PC-9 (cell line): ENCODE measurements at regions not wholly inside any gene's neighbourhood (a gene's known extent, or its start where the extent isn't known, plus 50 kb on each side); places are given as distances from the start of the nearest gene placed in this dataset.

Source experiments
- BruUV-seq: library from RNA; stranded (reverse); fragments of 400-500 nt; replicated peaks from 2 replicates; lab custom pipeline; 2021; lab: Mats Ljungman, UMichigan
- CTCF ChIA-PET: fragments of 300-600 bp; sonication (Branson Sonifier 250); formaldehyde crosslinking; loops from one replicate; lab custom pipeline; 2022; ENCODE audit warnings: antibody characterized with exemption; lab: Charles Lee
- POLR2A ChIA-PET: fragments of 300-600 bp; sonication (Branson Sonifier 250); formaldehyde crosslinking; loops from one replicate; lab custom pipeline; 2022; ENCODE audit warnings: antibody characterized with exemption; ENCODE audit not compliant: unreplicated experiment; lab: Charles Lee
- DNase-seq, 2 experiments: peaks; one replicate each; pipeline versions ENCODE4 v3.0.0 to v3.0.0-alpha.2; 2015 to 2022; ENCODE audit warnings: mixed read lengths in 1 of 2
- H2AFZ ChIP-seq: fragments of 200-600 bp; sonication (generic); 2 replicates; pipeline ENCODE4 v1.8.1; 2017; ENCODE audit warnings: antibody characterized with exemption
- H3F3A ChIP-seq: fragments of 200-600 bp; sonication (generic); 2 replicates; pipeline ENCODE4 v1.8.1; 2017; ENCODE audit warnings: antibody characterized with exemption, mild to moderate bottlenecking, low read depth; ENCODE audit not compliant: insufficient read depth
- H3K27ac ChIP-seq: fragments of 200-600 bp; sonication (generic); 2 replicates; pipeline ENCODE4 v1.6.1; 2016; ENCODE audit warnings: mixed run types
- H3K27me3 ChIP-seq: fragments of 200-600 bp; sonication (generic); 2 replicates; pipeline ENCODE4 v1.6.1; 2016; ENCODE audit warnings: low read depth, mixed run types; ENCODE audit not compliant: insufficient read depth
- H3K36me3 ChIP-seq: fragments of 200-600 bp; sonication (generic); 2 replicates; pipeline ENCODE4 v1.6.1; 2016; ENCODE audit warnings: low read depth, mixed run types
- H3K4me1 ChIP-seq: fragments of 200-600 bp; sonication (generic); replicated peaks from 2 replicates; pipeline ENCODE4 v1.6.1; 2016; ENCODE audit warnings: mixed run types; ENCODE audit not compliant: insufficient read depth
- H3K4me2 ChIP-seq: fragments of 200-600 bp; sonication (generic); 2 replicates; pipeline ENCODE4 v1.6.1; 2017; ENCODE audit warnings: mixed run types
- H3K4me3 ChIP-seq: fragments of 200-600 bp; sonication (generic); 2 replicates; pipeline ENCODE4 v1.6.1; 2016; ENCODE audit warnings: mixed run types
- H3K79me2 ChIP-seq: fragments of 200-600 bp; sonication (generic); 2 replicates; pipeline ENCODE4 v1.6.1; 2017; ENCODE audit warnings: low read depth, mixed run types
- H3K9me2 ChIP-seq: fragments of 200-600 bp; sonication (generic); 2 replicates; pipeline ENCODE4 v1.8.1; 2017; ENCODE audit warnings: mild to moderate bottlenecking; ENCODE audit not compliant: insufficient read depth
- H3K9me3 ChIP-seq: fragments of 200-600 bp; sonication (generic); 2 replicates; pipeline ENCODE4 v1.8.1; 2016; ENCODE audit warnings: low read depth; ENCODE audit not compliant: insufficient read depth
- H4K20me1 ChIP-seq: fragments of 200-600 bp; sonication (generic); 2 replicates; pipeline ENCODE4 v1.8.1; 2017; ENCODE audit not compliant: insufficient read depth
- CTCF ChIP-seq: fragments of 200-600 bp; sonication (generic); conservative IDR thresholded peaks from 2 replicates; pipeline ENCODE4 v1.6.1; 2017; ENCODE audit warnings: mixed run types, antibody characterized with exemption, mild to moderate bottlenecking, moderate library complexity
- EZH2 ChIP-seq: fragments of 200-600 bp; sonication (generic); IDR thresholded peaks from 2 replicates; pipeline ENCODE4 v1.8.0; 2017; ENCODE audit warnings: antibody characterized with exemption, low read depth
- intact Hi-C: fragments of 100-400 bp; cut with micrococcal nuclease; formaldehyde crosslinking; loops from one replicate; pipeline ENCODE4 v1.10.0; 2022; ENCODE audit not compliant: unreplicated experiment

DNA sequence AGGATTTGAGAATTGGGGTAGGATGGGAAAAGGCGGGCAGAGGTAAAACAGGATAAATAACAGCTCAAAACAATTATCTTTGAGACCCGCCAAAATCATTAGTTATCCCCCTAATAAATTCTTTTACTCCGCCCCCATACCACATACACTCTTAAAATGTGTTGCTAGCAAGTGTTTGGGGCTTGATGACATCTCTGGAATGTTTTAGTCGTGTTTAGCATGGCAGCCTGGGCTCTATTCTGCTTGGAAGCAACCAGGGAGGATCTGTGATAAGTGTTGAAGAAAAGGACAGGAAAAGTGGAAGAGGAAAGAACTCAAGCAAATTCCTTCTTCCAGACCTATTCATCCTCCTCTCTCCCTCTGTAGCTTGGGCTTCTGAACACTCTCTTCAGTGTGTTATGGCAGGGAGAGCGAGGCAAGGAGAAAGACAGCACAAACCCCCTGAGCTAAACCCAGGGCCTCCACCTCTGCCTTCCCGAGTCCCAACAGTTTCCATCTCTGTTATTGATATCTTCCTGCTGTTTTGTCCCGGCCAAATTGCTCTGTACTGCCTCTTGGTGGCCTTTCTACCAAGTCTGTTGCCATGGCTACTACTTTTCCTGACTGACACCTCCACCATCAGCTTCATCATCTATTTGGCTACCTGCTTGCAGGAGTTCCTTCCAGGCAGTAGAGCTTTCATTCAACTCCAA lies 135.8 kb downstream of the RPL22L1 start:
- no peak for DNase-seq
- H2AFZ ChIP-seq: no peak overlapping the region
- H3K9me3 ChIP-seq: no peaks in the 10 kb centered on the region
- no peaks in the 10 kb centered on the region for H3K79me2 ChIP-seq
- H3K36me3 ChIP-seq: no peaks in the 10 kb centered on the region
- H3K4me2 ChIP-seq: no peak overlapping the region
- H3K4me1 ChIP-seq: peaks cover 19% of the 10 kb centered on the region
- intact Hi-C loops: no loop called here
- ChIA-PET POLR2A (no interaction called here), CTCF (no interaction called here)
- no peaks in the 10 kb centered on the region for H4K20me1 ChIP-seq
- no peak overlapping the region for H3K27ac ChIP-seq
- TF ChIP-seq EZH2 (no peak), CTCF (no peak)
- no peak overlapping the region for H3K4me3 ChIP-seq
- H3K9me2 ChIP-seq: no peaks in the 10 kb centered on the region
- no peaks in the 10 kb centered on the region for H3F3A ChIP-seq
- no peaks in the 10 kb centered on the region for H3K27me3 ChIP-seq
- BruUV-seq: no TSS peak

DNA sequence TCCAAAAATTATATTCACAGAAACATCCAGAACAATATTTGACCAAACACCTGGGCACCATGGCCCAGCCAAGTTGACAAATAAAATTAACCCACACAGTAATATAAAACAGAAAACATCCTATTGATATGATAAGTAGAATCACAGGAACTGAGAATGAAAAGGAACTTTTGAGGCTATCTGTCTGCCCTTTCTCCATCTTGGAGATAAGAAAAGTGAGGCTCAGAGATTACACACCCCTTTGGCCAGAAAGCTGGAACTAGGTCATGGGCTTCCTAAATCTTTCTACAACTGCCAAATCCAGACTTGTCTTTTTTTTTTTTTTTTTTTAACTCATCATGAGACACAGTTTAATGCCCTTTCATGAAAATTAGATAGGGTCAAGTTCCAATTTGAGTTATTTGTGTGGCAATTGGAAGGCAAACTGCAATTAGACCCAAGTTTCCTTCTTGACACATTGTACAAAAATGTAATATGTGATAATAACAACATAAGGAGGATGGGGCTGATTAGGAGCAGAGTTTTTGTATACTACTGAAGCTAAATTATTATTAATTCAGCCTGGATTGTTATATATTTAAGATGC lies 137.2 kb downstream of the RPL22L1 start:
- Histone ChIP-seq H2AFZ (no peak overlapping the region), H3K79me2 (no peaks in the 10 kb centered on the region), H3F3A (peaks cover 3% of the 10 kb centered on the region), H3K4me1 (peaks cover 16% of the 10 kb centered on the region), H3K4me3 (no peak overlapping the region), H3K9me3 (no peaks in the 10 kb centered on the region), H4K20me1 (no peaks in the 10 kb centered on the region), H3K9me2 (no peaks in the 10 kb centered on the region), H3K27ac (no peak overlapping the region), H3K4me2 (no peak overlapping the region), H3K36me3 (no peaks in the 10 kb centered on the region), H3K27me3 (no peaks in the 10 kb centered on the region)
- no TSS peak for BruUV-seq
- intact Hi-C loops: no loop called here
- DNase-seq: no peak
- TF ChIP-seq CTCF (no peak), EZH2 (no peak)
- ChIA-PET CTCF (no interaction called here), POLR2A (no interaction called here)

DNA sequence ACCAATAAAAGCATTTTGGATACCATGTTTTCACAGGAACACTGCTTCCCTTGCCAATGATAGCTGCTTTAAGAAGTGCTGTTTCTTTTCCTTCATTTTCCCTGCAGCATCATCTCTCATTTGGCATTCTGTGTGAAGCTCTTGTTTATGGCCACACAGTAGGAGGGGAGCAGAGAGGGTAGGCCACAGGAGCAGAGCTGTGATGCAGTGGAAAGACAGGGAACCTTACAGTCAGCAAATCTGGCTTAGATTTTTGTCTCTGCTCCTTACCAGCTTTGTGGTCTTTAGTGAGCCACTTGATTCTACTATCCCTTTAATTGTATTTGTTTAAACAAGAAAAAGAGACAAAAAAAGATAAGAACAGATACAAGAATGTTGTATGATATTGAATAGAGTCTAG lies 138.7 kb downstream of the RPL22L1 start:
- H3K36me3 ChIP-seq: no peaks in the 10 kb centered on the region
- intact Hi-C loops: no loop called here
- POLR2A ChIA-PET: interaction anchor here (0.7 to 0.8 kb wide), 2 partner anchors 11 to 340 kb away, joined by 3 to 10 read pairs; no protein-coding TSS in a partner anchor
- H3K4me2 ChIP-seq: no peak overlapping the region
- H4K20me1 ChIP-seq: no peaks in the 10 kb centered on the region
- no peak overlapping the region for H2AFZ ChIP-seq
- no peaks in the 10 kb centered on the region for H3K27me3 ChIP-seq
- H3K4me3 ChIP-seq: no peak overlapping the region
- no peak overlapping the region for H3K27ac ChIP-seq
- H3K9me3 ChIP-seq: no peaks in the 10 kb centered on the region
- DNase-seq: no peak
- H3K79me2 ChIP-seq: no peaks in the 10 kb centered on the region
- no peak for TF ChIP-seq EZH2
- no peak for TF ChIP-seq CTCF
- H3F3A ChIP-seq: peaks cover 18% of the 10 kb centered on the region
- BruUV-seq: no TSS peak
- CTCF ChIA-PET: no interaction called here
- H3K4me1 ChIP-seq: peaks cover 30% of the 10 kb centered on the region
- H3K9me2 ChIP-seq: no peaks in the 10 kb centered on the region
